COLO668 (cell line): ENCODE measurements at regions not wholly inside any gene's neighbourhood (a gene's known extent, or its start where the extent isn't known, plus 50 kb on each side); places are given as distances from the start of the nearest gene placed in this dataset.
"Not testable (repeated sequence)": the region's sequence is repeated elsewhere in the genome, so short reads cannot be mapped to it uniquely, and the experiment has no call there.

ENCODE experiments used
- DNase-seq: peaks from one replicate; lab custom pipeline; 2025; ENCODE audit not compliant: unreplicated experiment; lab: John Stamatoyannopoulos, UW

- no peak for DNase-seq
Measured at GRCh38 chr2:180246268-180246667, 239.2 kb upstream of the CWC22 start.

GRCh38 chr2:180240774-180241173 lies 233.7 kb upstream of the CWC22 start:
- DNase-seq = no peak

GRCh38 chr2:180238729-180239128 lies 231.6 kb upstream of the CWC22 start:
- no peak for DNase-seq

- DNase-seq = not testable (repeated sequence)
Measured at GRCh38 chr2:180236061-180236460, 229.0 kb upstream of the CWC22 start.

- DNase-seq = not testable (repeated sequence)
Measured at GRCh38 chr2:180235506-180235905, 228.4 kb upstream of the CWC22 start.

- not testable (repeated sequence) for DNase-seq
Measured at GRCh38 chr2:180234991-180235390, 227.9 kb upstream of the CWC22 start.

GRCh38 chr2:180231015-180231414 lies 223.9 kb upstream of the CWC22 start:
- DNase-seq = no peak

- DNase-seq = no peak
Measured at GRCh38 chr2:180227461-180227860, 220.4 kb upstream of the CWC22 start.

- DNase-seq = no peak
Measured at GRCh38 chr2:180225118-180225517, 218.0 kb upstream of the CWC22 start.

- DNase-seq = no peak
Measured at GRCh38 chr2:180222644-180223043, 215.5 kb upstream of the CWC22 start.

- no peak for DNase-seq
Measured at GRCh38 chr2:180219491-180219890, 212.4 kb upstream of the CWC22 start.

- no peak for DNase-seq
Measured at GRCh38 chr2:180208841-180209240, 201.7 kb upstream of the CWC22 start.

- no peak for DNase-seq
Measured at GRCh38 chr2:180205621-180206235, 198.6 kb upstream of the CWC22 start.

- no peak for DNase-seq
Measured at GRCh38 chr2:180203972-180204371, 196.9 kb upstream of the CWC22 start.

- DNase-seq = no peak
Measured at GRCh38 chr2:180202467-180202951, 195.4 kb upstream of the CWC22 start.

GRCh38 chr2:180196419-180196977 lies 189.4 kb upstream of the CWC22 start:
- DNase-seq = no peak

- no peak for DNase-seq
Measured at GRCh38 chr2:180195847-180196246, 188.8 kb upstream of the CWC22 start.

- no peak for DNase-seq
Measured at GRCh38 chr2:180191432-180192124, 184.5 kb upstream of the CWC22 start.

GRCh38 chr2:180190851-180191250 lies 183.8 kb upstream of the CWC22 start:
- DNase-seq = no peak

GRCh38 chr2:180187611-180188010 lies 180.5 kb upstream of the CWC22 start:
- DNase-seq = no peak

GRCh38 chr2:180184506-180184905 lies 177.4 kb upstream of the CWC22 start:
- no peak for DNase-seq

- DNase-seq = no peak
Measured at GRCh38 chr2:180180511-180180910, 173.4 kb upstream of the CWC22 start.
